D721Med (cell line): ENCODE measurements at regions not wholly inside any gene's neighbourhood (a gene's known extent, or its start where the extent isn't known, plus 50 kb on each side); places are given as distances from the start of the nearest gene placed in this dataset.

Source experiments
- DNase-seq: peaks from one replicate; pipeline ENCODE4 v3.0.0; 2011; ENCODE audit warnings: low spot score; ENCODE audit not compliant: insufficient read length
- FAIRE-seq: peaks from 2 replicates; lab custom pipeline; 2011; peaks lifted over from hg19 to GRCh38; lab: Jason Lieb, UNC
- CTCF ChIP-seq: IDR thresholded peaks from 2 replicates; pipeline ENCODE4 v1.5.1; 2012; ENCODE audit warnings: mild to moderate bottlenecking, control low read depth; ENCODE audit not compliant: insufficient read depth; ENCODE audit errors: missing control alignments

DNA sequence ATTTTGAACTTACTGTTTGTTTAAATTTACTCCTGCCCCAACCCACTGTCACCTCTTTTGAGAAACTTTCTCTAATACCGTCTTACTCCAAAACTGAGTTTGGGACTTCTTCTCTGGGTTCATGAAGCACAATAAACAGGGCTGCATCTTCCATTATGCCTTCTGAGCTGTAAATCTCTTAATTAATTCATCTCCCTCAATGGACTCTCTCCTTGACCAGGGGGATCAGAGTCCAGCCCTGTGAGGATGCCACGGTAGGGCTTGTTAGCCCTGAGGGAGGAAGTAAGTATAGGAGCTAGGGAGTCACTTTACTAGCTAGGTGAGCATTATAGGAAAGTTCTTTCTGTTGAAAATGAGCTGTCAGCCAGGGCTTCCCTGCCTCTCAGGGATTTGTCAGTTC, 299.3 kb upstream of the SATB1 start:
- DNase-seq (no peak), FAIRE-seq (no peak)
- no peak for TF ChIP-seq CTCF

DNA sequence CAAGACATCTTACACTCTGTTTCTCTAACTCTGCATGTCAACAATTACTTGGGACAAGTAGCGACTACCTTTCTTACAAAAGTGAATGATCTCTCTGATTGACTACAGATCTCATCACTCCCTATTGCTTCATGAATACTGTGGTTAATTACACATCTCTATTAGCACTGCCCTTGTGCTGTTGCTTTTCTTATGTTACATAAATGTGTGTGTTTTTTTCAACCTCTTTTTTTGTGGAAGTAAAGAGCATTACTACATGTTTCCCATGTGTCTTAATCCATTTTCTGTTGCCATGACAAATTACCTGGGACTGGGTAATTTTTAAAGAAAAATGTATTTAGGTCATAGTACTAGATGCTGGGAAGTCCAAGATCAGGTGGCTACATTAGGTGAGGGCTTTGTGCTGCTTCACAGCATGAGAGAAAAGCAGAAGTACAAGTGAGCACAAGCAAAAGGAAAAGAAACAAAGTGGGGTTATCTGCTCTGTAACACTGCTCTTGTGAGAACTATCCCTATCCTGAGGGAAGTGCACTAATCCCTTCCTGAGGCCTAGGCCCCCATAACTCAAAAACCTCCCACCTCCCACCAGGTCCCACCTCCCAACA, 298.2 kb upstream of the SATB1 start:
- no peak for DNase-seq
- FAIRE-seq, result no peak
- no peak for TF ChIP-seq CTCF

- no peak for TF ChIP-seq CTCF
- FAIRE-seq (no peak), DNase-seq (no peak)
Measured at GRCh38 chr3:18720543-18720942, 295.4 kb upstream of the SATB1 start.

DNA sequence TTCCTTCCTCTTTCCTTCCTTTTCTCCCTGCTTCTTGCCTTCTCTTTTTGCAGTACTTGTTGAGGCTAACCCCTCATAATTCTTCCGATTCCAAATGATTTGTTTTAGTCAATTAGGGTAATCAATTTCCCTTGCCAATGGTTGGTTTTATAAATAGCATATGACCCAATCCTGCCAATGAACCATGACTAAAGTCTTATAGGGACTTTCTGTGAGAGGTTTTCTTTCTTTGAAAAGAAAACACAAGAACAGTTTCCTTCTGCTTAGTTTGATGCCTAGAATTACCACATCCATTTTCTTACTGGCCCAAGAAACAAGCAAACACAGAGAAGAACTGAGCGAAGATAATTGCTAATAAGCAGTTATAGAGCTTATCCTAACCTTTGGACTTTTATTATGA, 292.5 kb upstream of the SATB1 start:
- DNase-seq (no peak), FAIRE-seq (no peak)
- TF ChIP-seq CTCF, result no peak

- FAIRE-seq, result no peak
Measured at GRCh38 chr3:18716821-18717220, 291.7 kb upstream of the SATB1 start.

GRCh38 chr3:18716101-18716500, 291.0 kb upstream of the SATB1 start:
- TF ChIP-seq CTCF, result no peak
- DNase-seq (no peak), FAIRE-seq (no peak)

More at GRCh38 chr3:18716821-18717220, 291.7 kb upstream of the SATB1 start:
- no peak for DNase-seq
- no peak for TF ChIP-seq CTCF

DNA sequence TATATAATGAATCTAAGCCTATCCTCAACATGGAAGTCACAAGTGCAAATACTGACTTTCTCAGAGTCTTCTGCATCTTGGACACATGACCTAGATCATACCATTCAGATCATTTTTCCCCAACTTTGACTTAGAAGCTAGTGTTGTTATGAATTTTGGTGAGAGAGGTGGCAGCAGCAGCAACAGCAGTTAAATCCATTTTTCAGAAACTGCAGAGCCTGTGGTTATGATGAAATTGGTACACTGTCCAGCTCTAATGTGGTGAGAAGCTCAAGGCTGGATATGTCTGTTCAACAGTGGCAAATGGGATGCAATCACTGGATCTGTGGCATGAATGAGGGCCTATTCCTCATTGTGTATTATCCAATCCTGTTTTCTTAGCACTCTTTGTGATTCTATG, 290.1 kb upstream of the SATB1 start:
- no peak for TF ChIP-seq CTCF
- no peak for DNase-seq
- FAIRE-seq, result no peak
